K562 (cell line): ENCODE measurements at regions not wholly inside any gene's neighbourhood (a gene's known extent, or its start where the extent isn't known, plus 50 kb on each side); places are given as distances from the start of the nearest gene placed in this dataset.

Experiments used
- ATAC-seq: fragments of 200-7000 bp; cut with Tn5 transposase; 3 replicates; pipeline ENCODE4 v1.9.1; 2020; ENCODE audit warnings: moderate library complexity
- BruUV-seq: library from RNA; stranded (reverse); fragments of 400-500 nt; replicated peaks from 2 replicates; lab custom pipeline; 2021; lab: Mats Ljungman, UMichigan
- CTCF ChIA-PET: fragments of 300-600 bp; formaldehyde crosslinking; extraction: SDS; loops from one replicate; lab custom pipeline; 2021; ENCODE audit warnings: low intra/inter-chr PET ratio; lab: Yijun Ruan, JAX
- POLR2A ChIA-PET: fragments of 300-600, 350-650 bp; sonication (Branson Sonifier 250); formaldehyde crosslinking; extraction: SDS; loops from one replicate; lab custom pipeline; 2021; ENCODE audit warnings: antibody characterized with exemption, inconsistent platforms; lab: Yijun Ruan, JAX
- DNase-seq, 4 experiments: peaks; one replicate each; pipeline versions ENCODE4 v3.0.0 to v3.0.0-alpha.2; 2011 to 2018; ENCODE audit warnings: low spot score in 3 of 4, mixed read lengths in 3 of 4; ENCODE audit errors: extremely low read depth in 1 of 4
- FAIRE-seq: peaks from 2 replicates; lab custom pipeline; 2011; peaks lifted over from hg19 to GRCh38; lab: Jason Lieb, UNC
- H2AFZ ChIP-seq: 2 replicates; pipeline ENCODE4 v1.6.0; 2011; ENCODE audit warnings: low read depth, low read length, control low read depth, inconsistent platforms
- H3K27ac ChIP-seq: fragments of 200-600 bp; 3 replicates; pipeline ENCODE4 v1.8.0; 2011; ENCODE audit warnings: low read depth, mild to moderate bottlenecking, control low read depth, inconsistent platforms, low read length, moderate library complexity, mixed read lengths; ENCODE audit errors: extremely low read depth
- H3K27me3 ChIP-seq, 2 experiments: fragments of 300-600 bp in 1 of 2; 2 replicates in 1 of 2; 3 replicates in 1 of 2; pipeline versions ENCODE4 v1.6.0 to v1.8.0; 2011; ENCODE audit warnings: inconsistent platforms in 2 of 2, low read length in 2 of 2, mild to moderate bottlenecking in 1 of 2, mixed read lengths in 1 of 2, moderate library complexity in 1 of 2; ENCODE audit not compliant: control insufficient read depth in 2 of 2, insufficient read depth in 2 of 2
- H3K36me3 ChIP-seq: fragments of 300-600 bp; 3 replicates; pipeline ENCODE4 v1.8.0; 2011; ENCODE audit warnings: mild to moderate bottlenecking, low read length, inconsistent platforms; ENCODE audit not compliant: control insufficient read depth, insufficient read depth
- H3K4me1 ChIP-seq, 2 experiments: fragments of 200-600 bp in 1 of 2; replicated peaks in 1 of 2; 2 replicates in 1 of 2; 3 replicates in 1 of 2; pipeline versions ENCODE4 v1.5.1 to v1.8.0; 2011; ENCODE audit warnings: inconsistent platforms in 2 of 2, low read length in 2 of 2, mild to moderate bottlenecking in 1 of 2, mixed read lengths in 1 of 2, moderate library complexity in 1 of 2; ENCODE audit not compliant: control insufficient read depth in 2 of 2, insufficient read depth in 2 of 2
- H3K4me2 ChIP-seq: 2 replicates; pipeline ENCODE4 v1.6.1; 2011; ENCODE audit warnings: low read length, control low read depth, inconsistent platforms, mixed read lengths; ENCODE audit not compliant: insufficient read depth
- H3K4me3 ChIP-seq: fragments of 200-600 bp; sonication (generic), shearing (Covaris generic); 2 replicates; pipeline ENCODE4 v1.5.1; 2016; ENCODE audit warnings: control low read depth, inconsistent platforms
- H3K79me2 ChIP-seq: fragments of 200-600 bp; 3 replicates; pipeline ENCODE4 v1.8.0; 2011; ENCODE audit warnings: low read length, inconsistent platforms; ENCODE audit not compliant: control insufficient read depth, insufficient read depth
- H3K9ac ChIP-seq, 2 experiments: 2 replicates each; pipeline versions ENCODE4 v1.6.0 to v1.6.1; 2011; ENCODE audit warnings: low read depth in 2 of 2, low read length in 2 of 2, control low read depth in 1 of 2, inconsistent platforms in 1 of 2, mild to moderate bottlenecking in 1 of 2, mixed read lengths in 1 of 2; ENCODE audit not compliant: insufficient read depth in 1 of 2
- H3K9me1 ChIP-seq: one replicate; pipeline ENCODE4 v1.6.0; 2011; ENCODE audit warnings: inconsistent platforms, mild to moderate bottlenecking, low read length, moderate library complexity; ENCODE audit not compliant: control insufficient read depth, insufficient read depth
- H3K9me3 ChIP-seq: replicated peaks from 2 replicates; pipeline ENCODE4 v1.5.1; 2011; ENCODE audit warnings: low read depth, low read length, inconsistent platforms; ENCODE audit not compliant: control insufficient read depth, insufficient read depth
- H4K20me1 ChIP-seq: replicated peaks from 2 replicates; pipeline ENCODE4 v1.6.1; 2011; ENCODE audit warnings: low read length, inconsistent platforms, mixed read lengths; ENCODE audit not compliant: control insufficient read depth, insufficient read depth
- CREBBP ChIP-seq: IDR thresholded peaks from one replicate; pipeline ENCODE4 v1.6.1; 2012; ENCODE audit warnings: low read depth, mild to moderate bottlenecking, control low read depth, inconsistent platforms, low read length
- SIRT6 ChIP-seq: IDR thresholded peaks from one replicate; pipeline ENCODE4 v1.6.1; 2012; ENCODE audit warnings: low read depth, mild to moderate bottlenecking, control low read depth, inconsistent platforms, low read length, moderate library complexity
- TAF1 ChIP-seq: IDR thresholded peaks from 2 replicates; pipeline ENCODE4 v1.6.1; 2011; ENCODE audit warnings: mild to moderate bottlenecking, low read length, moderate library complexity; ENCODE audit not compliant: insufficient read depth, control insufficient read depth, severe bottlenecking; ENCODE audit errors: extremely low read depth
- TEAD4 ChIP-seq, 2 experiments: sonication (generic) in 1 of 2; formaldehyde crosslinking in 1 of 2; IDR thresholded peaks; 2 replicates each; pipeline versions ENCODE4 v1.6.1 to v1.8.0; 2012 to 2022; ENCODE audit warnings: borderline replicate concordance in 1 of 2, inconsistent platforms in 1 of 2, low read length in 1 of 2, mild to moderate bottlenecking in 1 of 2, missing genetic modification reagents in 1 of 2
- ZBTB43 ChIP-seq: sonication (generic); formaldehyde crosslinking; IDR thresholded peaks from 2 replicates; pipeline ENCODE4 v1.8.0; 2023; ENCODE audit warnings: mild to moderate bottlenecking, missing genetic modification reagents
- ZBTB5 ChIP-seq: fragments of 450-650 bp; IDR thresholded peaks from 2 replicates; pipeline ENCODE4 v1.6.1; 2017; ENCODE audit warnings: antibody characterized with exemption
- WGBS: fragments of 100-300 bp; shearing (Covaris generic); methylation state at CpG from one replicate; pipeline ENCODE4 v1.1.6; 2016; ENCODE audit warnings: low coverage, mixed read lengths; ENCODE audit not compliant: insufficient coverage; ENCODE audit errors: missing lambda C conversion rate; 5-methylcytosine and 5-hydroxymethylcytosine counted together
- in situ Hi-C: fragments of 300-500 bp; cut with MboI; formaldehyde crosslinking; loops from 4 replicates; pipeline ENCODE4 v1.15.0; 2018; ENCODE audit warnings: inconsistent platforms, mixed read lengths
- intact Hi-C: fragments of 100-400 bp; cut with micrococcal nuclease; formaldehyde crosslinking; loops from 2 replicates; pipeline ENCODE4 v1.14.2; 2022
- TF ChIP-seq, protein P1 (sequence below): fragments of 250-450 bp; sonication (Bioruptor Pico); IDR thresholded peaks from 2 replicates; pipeline ENCODE4 v1.4.0; 2020; ENCODE audit warnings: mild to moderate bottlenecking, moderate library complexity
- TF ChIP-seq, protein P2 (sequence below): fragments of 450-650 bp; IDR thresholded peaks from 2 replicates; pipeline ENCODE4 v1.6.1; 2017; ENCODE audit warnings: antibody characterized with exemption, mild to moderate bottlenecking

DNA sequence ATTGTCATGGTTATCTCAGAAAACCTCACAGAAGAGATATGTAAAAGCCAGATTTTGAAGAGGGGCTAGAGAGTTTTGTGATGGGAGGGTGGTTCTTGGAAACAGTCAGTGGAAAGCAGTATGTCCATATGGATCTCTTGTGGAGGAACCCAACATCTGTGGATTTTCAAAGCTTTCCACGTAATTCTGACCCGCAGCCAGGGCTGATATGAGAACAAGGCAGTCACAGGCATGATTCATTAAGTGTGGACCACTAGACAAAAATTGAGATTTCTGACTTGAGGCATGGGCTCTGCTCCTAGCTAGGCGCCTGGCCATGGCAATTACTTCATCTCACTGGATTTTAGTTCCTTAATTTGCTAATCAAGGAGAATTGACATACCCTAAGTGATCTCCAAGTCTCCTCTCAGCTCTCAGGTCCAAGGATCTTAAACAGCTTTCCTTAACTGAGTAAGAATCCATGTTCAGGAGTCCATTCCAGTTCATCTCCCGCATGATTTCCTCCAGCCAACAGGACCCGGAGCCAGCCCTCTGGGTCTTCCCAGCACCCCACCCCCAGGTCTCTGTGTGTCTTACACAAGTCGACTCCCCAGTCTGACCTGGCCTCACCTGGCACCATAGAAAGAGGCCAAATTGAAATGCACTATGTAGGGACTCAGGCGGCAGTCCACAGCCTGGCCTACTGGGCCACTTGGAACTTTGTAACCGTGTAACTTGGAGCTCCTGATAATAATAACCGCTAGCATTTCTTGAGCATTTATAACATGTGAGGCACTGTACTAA lies 176.3 kb upstream of the PARP11 start:
- DNase-seq, result no peak
- Histone ChIP-seq H3K4me1 (no peaks in the 10 kb centered on the region; a peak in 1 of 5 replicates), H3K36me3 (no peaks in the 10 kb centered on the region), H3K79me2 (no peaks in the 10 kb centered on the region), H3K4me3 (no peak overlapping the region), H3K9me3 (no peaks in the 10 kb centered on the region), H3K9ac (no peak overlapping the region), H3K4me2 (no peak overlapping the region), H3K9me1 (no peaks in the 10 kb centered on the region), H3K27me3 (peaks cover 4 to 24% of the 10 kb centered on the region in 2 experiments; a peak in 3 of 5 replicates), H2AFZ (no peak overlapping the region), H3K27ac (no peak overlapping the region), H4K20me1 (no peaks in the 10 kb centered on the region)
- under 1% methylated on average over 9 of the region's 9 CpGs for WGBS
- FAIRE-seq, result no peak
- no peak for ATAC-seq
- intact Hi-C loops (no loop called here), in situ Hi-C loops (no loop called here)
- no TSS peak for BruUV-seq
- POLR2A ChIA-PET, result interaction anchor here (0.5 to 0.8 kb wide), 2 partner anchors 215 to 237 kb away, joined by 3 to 4 read pairs; no protein-coding TSS in a partner anchor
- CTCF ChIA-PET, result no interaction called here
- TF ChIP-seq TEAD4 (IDR thresholded peaks at IDR 0.05; ENCODE audit: low read length), result no peak
- no peak for TF ChIP-seq TEAD4 (CRISPR knock-in tag; IDR thresholded peaks at IDR 0.05; ENCODE audit: borderline replicate concordance)
- TF ChIP-seq, protein P1, sequence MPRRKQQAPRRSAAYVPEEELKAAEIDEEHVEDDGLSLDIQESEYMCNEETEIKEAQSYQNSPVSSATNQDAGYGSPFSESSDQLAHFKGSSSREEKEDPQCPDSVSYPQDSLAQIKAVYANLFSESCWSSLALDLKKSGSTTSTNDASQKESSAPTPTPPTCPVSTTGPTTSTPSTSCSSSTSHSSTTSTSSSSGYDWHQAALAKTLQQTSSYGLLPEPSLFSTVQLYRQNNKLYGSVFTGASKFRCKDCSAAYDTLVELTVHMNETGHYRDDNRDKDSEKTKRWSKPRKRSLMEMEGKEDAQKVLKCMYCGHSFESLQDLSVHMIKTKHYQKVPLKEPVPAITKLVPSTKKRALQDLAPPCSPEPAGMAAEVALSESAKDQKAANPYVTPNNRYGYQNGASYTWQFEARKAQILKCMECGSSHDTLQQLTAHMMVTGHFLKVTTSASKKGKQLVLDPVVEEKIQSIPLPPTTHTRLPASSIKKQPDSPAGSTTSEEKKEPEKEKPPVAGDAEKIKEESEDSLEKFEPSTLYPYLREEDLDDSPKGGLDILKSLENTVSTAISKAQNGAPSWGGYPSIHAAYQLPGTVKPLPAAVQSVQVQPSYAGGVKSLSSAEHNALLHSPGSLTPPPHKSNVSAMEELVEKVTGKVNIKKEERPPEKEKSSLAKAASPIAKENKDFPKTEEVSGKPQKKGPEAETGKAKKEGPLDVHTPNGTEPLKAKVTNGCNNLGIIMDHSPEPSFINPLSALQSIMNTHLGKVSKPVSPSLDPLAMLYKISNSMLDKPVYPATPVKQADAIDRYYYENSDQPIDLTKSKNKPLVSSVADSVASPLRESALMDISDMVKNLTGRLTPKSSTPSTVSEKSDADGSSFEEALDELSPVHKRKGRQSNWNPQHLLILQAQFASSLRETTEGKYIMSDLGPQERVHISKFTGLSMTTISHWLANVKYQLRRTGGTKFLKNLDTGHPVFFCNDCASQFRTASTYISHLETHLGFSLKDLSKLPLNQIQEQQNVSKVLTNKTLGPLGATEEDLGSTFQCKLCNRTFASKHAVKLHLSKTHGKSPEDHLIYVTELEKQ (CRISPR knock-in tag), result no peak
- no peak for TF ChIP-seq CREBBP
- no peak for TF ChIP-seq ZBTB5
- no peak for TF ChIP-seq TAF1
- TF ChIP-seq, protein P2, sequence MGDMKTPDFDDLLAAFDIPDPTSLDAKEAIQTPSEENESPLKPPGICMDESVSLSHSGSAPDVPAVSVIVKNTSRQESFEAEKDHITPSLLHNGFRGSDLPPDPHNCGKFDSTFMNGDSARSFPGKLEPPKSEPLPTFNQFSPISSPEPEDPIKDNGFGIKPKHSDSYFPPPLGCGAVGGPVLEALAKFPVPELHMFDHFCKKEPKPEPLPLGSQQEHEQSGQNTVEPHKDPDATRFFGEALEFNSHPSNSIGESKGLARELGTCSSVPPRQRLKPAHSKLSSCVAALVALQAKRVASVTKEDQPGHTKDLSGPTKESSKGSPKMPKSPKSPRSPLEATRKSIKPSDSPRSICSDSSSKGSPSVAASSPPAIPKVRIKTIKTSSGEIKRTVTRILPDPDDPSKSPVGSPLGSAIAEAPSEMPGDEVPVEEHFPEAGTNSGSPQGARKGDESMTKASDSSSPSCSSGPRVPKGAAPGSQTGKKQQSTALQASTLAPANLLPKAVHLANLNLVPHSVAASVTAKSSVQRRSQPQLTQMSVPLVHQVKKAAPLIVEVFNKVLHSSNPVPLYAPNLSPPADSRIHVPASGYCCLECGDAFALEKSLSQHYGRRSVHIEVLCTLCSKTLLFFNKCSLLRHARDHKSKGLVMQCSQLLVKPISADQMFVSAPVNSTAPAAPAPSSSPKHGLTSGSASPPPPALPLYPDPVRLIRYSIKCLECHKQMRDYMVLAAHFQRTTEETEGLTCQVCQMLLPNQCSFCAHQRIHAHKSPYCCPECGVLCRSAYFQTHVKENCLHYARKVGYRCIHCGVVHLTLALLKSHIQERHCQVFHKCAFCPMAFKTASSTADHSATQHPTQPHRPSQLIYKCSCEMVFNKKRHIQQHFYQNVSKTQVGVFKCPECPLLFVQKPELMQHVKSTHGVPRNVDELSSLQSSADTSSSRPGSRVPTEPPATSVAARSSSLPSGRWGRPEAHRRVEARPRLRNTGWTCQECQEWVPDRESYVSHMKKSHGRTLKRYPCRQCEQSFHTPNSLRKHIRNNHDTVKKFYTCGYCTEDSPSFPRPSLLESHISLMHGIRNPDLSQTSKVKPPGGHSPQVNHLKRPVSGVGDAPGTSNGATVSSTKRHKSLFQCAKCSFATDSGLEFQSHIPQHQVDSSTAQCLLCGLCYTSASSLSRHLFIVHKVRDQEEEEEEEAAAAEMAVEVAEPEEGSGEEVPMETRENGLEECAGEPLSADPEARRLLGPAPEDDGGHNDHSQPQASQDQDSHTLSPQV, result no peak
- no peak for TF ChIP-seq ZBTB43 (CRISPR knock-in tag)
- TF ChIP-seq SIRT6, result no peak
